ENCODE measurements at regions not wholly inside any gene's neighbourhood (a gene's known extent, or its start where the extent isn't known, plus 50 kb on each side); places are given as distances from the start of the nearest gene placed in this dataset.

GRCh38 chrX:100512471-100512870, 72.3 kb upstream of the TNMD start:
- peak; percentile 1 for DNase-seq

- DNase-seq: no peak
Measured at GRCh38 chrX:100494646-100495370, 84.7 kb upstream of the PCDH19 start.

GRCh38 chrX:100491174-100491573, 81.1 kb upstream of the PCDH19 start:
- no peak for DNase-seq

- DNase-seq: no peak
Measured at GRCh38 chrX:100487795-100488194, 77.7 kb upstream of the PCDH19 start.

- no peak for DNase-seq
Measured at GRCh38 chrX:100484971-100485370, 74.9 kb upstream of the PCDH19 start.

- no peak for DNase-seq
Measured at GRCh38 chrX:100479329-100479728, 69.3 kb upstream of the PCDH19 start.

- no peak for DNase-seq
Measured at GRCh38 chrX:100478714-100479306, 68.7 kb upstream of the PCDH19 start.

GRCh38 chrX:100477958-100478357, 67.9 kb upstream of the PCDH19 start:
- no peak for DNase-seq

- no peak for DNase-seq
Measured at GRCh38 chrX:100477467-100477866, 67.4 kb upstream of the PCDH19 start.

Measured in EL (cell line).